GM21447 (cell line): ENCODE measurements at regions not wholly inside any gene's neighbourhood (a gene's known extent, or its start where the extent isn't known, plus 50 kb on each side); places are given as distances from the start of the nearest gene placed in this dataset.
"Not testable (repeated sequence)": the region's sequence is repeated elsewhere in the genome, so short reads cannot be mapped to it uniquely, and the experiment has no call there.

Experiments used
- ATAC-seq: cut with Tn5 transposase; IDR thresholded peaks from one replicate; pipeline ENCODE4 v1.9.1; 2021; ENCODE audit not compliant: unreplicated experiment

- ATAC-seq: not testable (repeated sequence)
Measured at GRCh38 chr15:44817797-44818196, 81.5 kb downstream of the TRIM69 start.

GRCh38 chr15:44819331-44819987 is 83.1 kb downstream of the TRIM69 start:
- ATAC-seq: not testable (repeated sequence)

GRCh38 chr15:44820535-44820934 is 84.2 kb downstream of the TRIM69 start:
- ATAC-seq: not testable (repeated sequence)

GRCh38 chr15:44820967-44821366 is 84.6 kb downstream of the TRIM69 start:
- not testable (repeated sequence) for ATAC-seq

- not testable (repeated sequence) for ATAC-seq
Measured at GRCh38 chr15:44824277-44825145, 88.2 kb downstream of the TRIM69 start.

GRCh38 chr15:44826583-44826982 is 90.3 kb downstream of the TRIM69 start:
- ATAC-seq: not testable (repeated sequence)

- not testable (repeated sequence) for ATAC-seq
Measured at GRCh38 chr15:44828229-44828914, 92.0 kb downstream of the TRIM69 start.

GRCh38 chr15:44829150-44829549 is 92.8 kb downstream of the TRIM69 start:
- not testable (repeated sequence) for ATAC-seq

GRCh38 chr15:44830692-44831408 is 94.5 kb downstream of the TRIM69 start:
- not testable (repeated sequence) for ATAC-seq

GRCh38 chr15:44831409-44831741 is 95.0 kb downstream of the TRIM69 start:
- ATAC-seq: not testable (repeated sequence)

GRCh38 chr15:44832133-44832532 is 95.8 kb downstream of the TRIM69 start:
- not testable (repeated sequence) for ATAC-seq

- ATAC-seq: not testable (repeated sequence)
Measured at GRCh38 chr15:44833081-44833480, 96.8 kb downstream of the TRIM69 start.

- ATAC-seq: not testable (repeated sequence)
Measured at GRCh38 chr15:44833761-44834160, 97.4 kb downstream of the TRIM69 start.

GRCh38 chr15:44835082-44835481 is 98.8 kb downstream of the TRIM69 start:
- ATAC-seq: not testable (repeated sequence)

GRCh38 chr15:44836094-44836493 is 99.8 kb downstream of the TRIM69 start:
- ATAC-seq: no peak

GRCh38 chr15:44838929-44839328 is 102.6 kb downstream of the TRIM69 start:
- ATAC-seq: peak; percentile 75

GRCh38 chr15:44841762-44842161 is 105.4 kb downstream of the TRIM69 start:
- not testable (repeated sequence) for ATAC-seq

- not testable (repeated sequence) for ATAC-seq
Measured at GRCh38 chr15:44842883-44843282, 106.6 kb downstream of the TRIM69 start.

- not testable (repeated sequence) for ATAC-seq
Measured at GRCh38 chr15:44844936-44845335, 108.6 kb downstream of the TRIM69 start.

- ATAC-seq: not testable (repeated sequence)
Measured at GRCh38 chr15:44846156-44846555, 109.8 kb downstream of the TRIM69 start.

GRCh38 chr15:44847555-44847954 is 108.9 kb upstream of the TERB2 start:
- ATAC-seq: not testable (repeated sequence)
